Middle frontal gyrus (tissue), 1 donor: ENCODE measurements at regions not wholly inside any gene's neighbourhood (a gene's known extent, or its start where the extent isn't known, plus 50 kb on each side); places are given as distances from the start of the nearest gene placed in this dataset.
"Not testable (repeated sequence)": the region's sequence is repeated elsewhere in the genome, so short reads cannot be mapped to it uniquely, and the experiment has no call there.

Source experiments
- DNase-seq: peaks from one replicate; pipeline ENCODE4 v3.0.0-alpha.2; 2015; ENCODE audit warnings: low spot score; ENCODE audit errors: extremely low spot score

DNA sequence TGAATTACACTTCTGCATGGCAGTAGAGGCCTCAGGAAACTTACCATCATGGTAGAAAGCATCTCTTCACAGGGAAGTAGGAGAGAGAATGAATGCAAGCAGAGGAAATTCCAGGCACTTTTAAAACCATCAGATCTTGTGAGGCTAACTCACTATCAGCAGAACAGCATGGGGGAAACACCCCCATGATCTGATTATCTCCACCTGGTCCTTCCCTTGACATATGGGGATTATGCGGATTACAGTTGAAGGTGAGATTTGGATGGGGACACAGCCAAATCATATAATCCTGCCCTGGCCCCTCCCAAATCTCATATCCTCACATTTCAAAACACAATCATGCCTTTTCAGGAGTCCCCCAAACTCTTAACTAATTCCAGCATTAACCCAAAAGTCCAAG lies 691.1 kb downstream of the SI start:
- no peak for DNase-seq

- DNase-seq = no peak
These were observed 698.1 kb downstream of the SI start for GRCh38 chr3:164380156-164380555.

GRCh38 chr3:164377466-164377865 lies 700.8 kb downstream of the SI start:
- no peak for DNase-seq

DNA sequence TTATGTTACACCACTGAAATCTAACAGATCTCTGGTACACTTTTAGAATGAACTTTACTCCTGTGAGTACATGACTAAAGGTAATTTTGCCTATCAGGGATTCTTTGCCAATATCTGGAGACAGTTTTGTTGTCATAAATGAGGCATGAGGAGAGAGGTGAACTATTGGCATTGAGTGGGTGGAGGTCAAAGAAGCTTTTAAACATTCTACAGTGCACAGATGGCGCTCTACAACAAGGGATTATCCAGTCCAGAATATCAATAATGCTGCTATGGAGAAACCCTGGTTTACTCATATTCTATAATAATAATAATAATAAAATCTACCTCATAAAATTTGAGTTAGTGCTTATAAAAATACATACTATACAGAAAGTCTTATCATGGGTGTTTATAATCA lies 702.3 kb downstream of the SI start:
- DNase-seq = no peak

DNA sequence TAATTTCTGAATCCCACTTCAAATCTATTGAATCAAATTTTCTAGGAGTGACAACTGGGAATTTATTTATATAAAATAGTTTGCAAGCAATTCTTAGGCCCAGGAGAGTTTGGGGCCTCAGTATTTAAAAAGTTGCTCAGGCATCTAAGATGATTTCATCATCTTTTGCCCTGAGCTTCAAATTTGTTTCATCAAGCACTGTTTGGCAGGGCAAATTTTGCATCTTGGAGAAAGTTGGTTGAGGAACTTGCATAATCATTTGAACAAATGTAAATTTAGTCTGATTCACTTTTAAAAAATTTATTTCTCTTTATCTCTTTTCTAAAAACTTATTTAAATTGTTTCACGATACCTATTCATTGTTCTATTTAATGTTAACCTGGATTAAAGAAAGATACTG lies 702.8 kb downstream of the SI start:
- DNase-seq = no peak

DNA sequence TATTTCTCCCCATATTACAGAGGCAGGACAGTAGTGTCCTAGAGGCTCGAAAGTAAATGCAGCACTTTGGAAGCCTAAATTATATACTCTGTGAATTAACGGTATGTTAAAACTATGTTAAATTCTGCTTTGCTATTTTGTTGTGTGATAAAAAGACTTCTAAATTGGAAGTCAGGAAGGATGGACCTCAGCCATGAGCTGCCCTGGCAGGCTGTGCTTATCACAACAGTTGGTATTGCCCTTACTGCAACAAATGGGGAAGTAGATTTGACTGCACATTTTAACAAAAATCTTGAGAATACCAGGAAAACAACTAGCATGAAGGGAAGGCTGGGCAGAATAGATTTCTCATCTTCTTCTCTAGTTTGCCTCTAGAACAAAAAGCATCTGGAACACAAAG lies 706.6 kb downstream of the SI start:
- no peak for DNase-seq

GRCh38 chr3:164370970-164371369 lies 707.3 kb downstream of the SI start:
- no peak for DNase-seq

DNA sequence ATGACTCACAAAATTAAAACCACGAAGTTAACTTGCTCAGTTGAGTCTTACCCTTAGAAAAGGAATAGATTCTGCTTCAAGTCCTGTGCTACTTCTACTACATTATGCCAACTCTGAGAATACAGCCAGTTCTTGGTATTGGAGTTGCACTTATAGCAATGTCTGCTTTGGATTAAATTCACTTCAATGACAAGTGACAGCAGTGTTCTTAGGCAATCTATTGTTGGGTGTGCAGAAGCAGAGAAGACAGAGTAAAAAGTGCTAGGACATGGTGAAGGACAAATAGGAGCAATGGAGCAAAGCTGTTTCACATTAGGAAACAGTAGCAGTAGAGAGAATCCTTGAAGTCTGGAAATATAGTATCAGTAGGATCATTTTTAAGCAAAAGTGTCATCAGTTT lies 713.1 kb downstream of the SI start:
- no peak for DNase-seq

GRCh38 chr3:164364111-164364510 lies 714.2 kb downstream of the SI start:
- no peak for DNase-seq

DNA sequence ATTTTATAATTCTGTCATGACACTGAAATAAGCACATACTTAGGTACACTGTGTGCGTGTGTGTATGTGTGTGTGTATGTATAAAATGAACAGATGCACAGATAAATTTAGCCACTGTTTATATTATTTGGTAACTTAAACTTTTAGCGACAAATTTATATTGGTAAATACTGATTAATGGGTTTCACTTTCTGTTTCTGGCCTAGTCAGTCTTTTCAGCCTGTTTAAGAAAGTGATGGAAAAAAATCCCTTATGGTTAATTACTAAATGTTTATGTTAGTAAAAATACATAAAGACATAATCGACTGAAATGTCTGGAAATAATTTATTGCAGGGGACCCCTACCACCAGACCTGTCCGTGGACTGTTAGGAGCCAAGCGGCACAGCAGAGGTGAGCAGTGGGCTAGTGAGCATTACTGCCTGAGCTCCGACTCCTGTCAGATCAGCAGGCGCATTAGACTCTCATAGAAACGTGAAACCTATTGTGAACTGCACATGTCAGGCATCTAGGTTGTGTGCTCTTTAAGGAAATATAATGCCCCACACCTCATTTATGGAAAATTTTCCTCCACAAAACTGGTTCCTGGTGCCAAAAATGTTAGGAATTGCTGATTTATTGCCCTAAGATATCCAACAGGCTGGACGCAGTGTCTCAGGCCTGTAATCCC lies 717.4 kb downstream of the SI start:
- DNase-seq = no peak

DNA sequence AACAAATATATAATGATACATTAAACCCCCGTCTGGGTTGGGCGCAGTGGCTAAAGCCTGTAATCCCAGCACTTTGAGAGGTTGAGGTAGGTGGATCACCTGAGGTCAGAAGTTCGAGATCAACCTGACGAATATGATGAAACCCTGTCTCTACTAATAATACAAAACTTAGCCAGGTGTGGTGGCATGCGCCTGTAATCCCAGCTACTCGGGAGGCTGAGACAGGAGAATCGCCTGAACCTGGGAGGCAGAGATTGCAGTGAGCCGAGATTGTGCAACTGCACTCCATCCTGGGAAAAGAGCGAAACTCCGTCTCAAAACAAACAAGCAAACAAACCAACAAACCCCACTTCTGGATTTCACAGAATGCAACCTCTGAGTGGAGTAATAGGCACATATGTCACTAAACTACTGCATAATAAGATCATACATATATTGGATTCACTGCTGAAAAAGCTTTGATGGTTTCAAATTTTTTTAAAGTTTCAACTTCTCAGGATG lies 718.2 kb downstream of the SI start:
- no peak for DNase-seq

- no peak for DNase-seq
These were observed 725.3 kb downstream of the SI start for GRCh38 chr3:164352991-164353390.

GRCh38 chr3:164351131-164351530 lies 727.2 kb downstream of the SI start:
- no peak for DNase-seq

DNA sequence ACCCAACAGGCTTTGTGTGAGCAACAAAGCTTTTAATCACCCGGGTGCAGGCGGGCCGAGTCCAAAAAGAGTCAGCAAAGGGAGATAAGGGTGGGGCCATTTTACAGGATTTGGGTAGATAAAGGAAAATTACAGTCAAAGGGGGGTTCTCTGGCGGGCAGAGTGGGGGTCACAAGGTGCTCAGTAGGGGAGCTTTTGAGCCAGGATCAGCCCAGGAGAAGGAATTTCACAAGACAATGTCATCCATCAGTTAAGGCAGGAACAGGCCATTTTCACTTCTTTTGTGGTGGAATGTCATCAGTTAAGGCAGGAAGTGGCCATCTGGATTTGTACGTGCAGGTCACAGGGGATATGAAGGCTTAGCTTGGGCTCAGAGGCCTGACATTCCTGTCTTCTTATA lies 736.1 kb downstream of the SI start:
- DNase-seq = not testable (repeated sequence)

- no peak for DNase-seq
These were observed 737.2 kb downstream of the SI start for GRCh38 chr3:164341086-164341485.

DNA sequence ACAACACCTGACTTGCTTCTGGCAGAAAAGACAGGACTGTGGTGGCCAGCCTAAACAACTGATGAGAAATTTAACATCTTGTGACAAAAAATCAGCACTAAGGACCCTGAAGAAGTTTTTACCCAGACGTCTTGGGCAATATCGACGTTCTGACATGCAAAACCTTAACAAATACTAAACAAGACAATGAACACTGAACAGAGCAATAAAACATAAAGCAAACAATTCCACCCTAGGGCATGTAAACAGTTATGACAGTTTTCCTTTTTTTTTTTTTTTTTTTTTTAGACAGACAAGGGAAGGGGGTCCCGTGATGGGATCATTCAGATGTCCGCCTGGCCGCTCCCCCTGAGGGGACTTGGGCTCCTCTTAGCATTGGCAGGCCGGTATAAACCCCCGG lies 738.0 kb downstream of the SI start:
- DNase-seq = no peak

DNA sequence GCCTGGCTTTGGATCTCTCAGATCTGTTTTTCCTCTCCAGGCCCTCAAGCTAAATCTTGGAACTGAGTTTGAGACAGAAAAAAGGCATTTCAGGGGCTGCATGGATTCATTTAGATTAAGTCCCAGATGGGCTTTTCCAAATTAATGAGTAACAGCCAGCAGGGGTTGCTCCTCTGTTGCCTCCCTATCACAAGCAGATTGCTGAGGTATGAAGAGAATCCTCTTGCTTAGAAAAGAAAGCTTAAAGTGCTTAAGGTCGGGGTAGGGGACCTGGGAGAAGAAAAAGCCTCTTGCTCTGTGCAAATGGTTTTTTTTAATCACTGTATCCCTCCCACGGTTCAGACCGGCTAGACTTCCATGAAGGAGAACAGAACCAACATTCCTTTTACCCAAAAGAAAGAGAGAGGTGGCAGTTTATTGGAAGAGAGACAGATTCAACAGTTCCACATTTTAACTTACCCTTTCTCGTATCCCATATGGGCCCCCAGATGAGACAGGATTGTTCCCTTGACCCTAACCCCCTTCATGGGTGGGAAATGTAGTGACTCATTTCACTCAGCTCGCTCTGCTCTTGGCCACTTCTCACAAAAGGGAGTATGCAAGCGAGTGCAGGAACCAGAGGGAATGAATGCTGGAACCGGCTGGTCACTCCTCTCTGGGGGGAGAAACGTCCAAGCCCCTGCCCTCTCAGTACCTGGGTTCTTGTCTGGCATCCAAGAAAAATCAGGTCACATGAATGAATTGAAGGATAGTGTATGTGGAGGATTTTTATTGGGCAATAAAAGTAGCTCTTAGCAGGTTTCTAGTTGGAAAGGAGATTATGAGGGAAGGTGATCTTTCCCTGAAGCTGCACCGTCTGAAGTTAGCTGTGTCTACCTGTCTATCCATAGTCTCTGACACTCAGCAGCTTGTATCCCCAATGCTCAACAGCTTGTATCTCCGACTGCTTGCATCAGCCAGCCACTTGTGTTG lies 745.2 kb downstream of the SI start:
- DNase-seq = no peak

DNA sequence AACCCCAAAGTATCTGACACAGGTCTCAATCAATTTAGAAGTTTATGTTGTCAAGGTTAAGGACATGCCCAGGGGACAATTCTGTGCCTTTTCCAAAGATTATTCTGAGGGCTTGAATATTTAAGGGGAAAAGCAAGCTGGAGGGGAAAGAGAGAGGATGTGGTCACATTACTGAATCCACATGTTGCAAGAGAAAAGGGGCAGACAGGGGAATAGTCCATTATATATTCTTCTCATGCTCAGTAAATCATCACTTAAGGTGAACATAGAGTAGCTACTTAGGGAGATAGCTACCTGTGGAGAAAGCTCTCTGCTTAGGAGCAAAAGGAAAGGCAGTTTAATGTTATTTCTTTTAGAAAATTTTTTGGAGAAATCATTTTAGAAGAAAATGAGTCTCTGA lies 751.6 kb downstream of the SI start:
- no peak for DNase-seq

DNA sequence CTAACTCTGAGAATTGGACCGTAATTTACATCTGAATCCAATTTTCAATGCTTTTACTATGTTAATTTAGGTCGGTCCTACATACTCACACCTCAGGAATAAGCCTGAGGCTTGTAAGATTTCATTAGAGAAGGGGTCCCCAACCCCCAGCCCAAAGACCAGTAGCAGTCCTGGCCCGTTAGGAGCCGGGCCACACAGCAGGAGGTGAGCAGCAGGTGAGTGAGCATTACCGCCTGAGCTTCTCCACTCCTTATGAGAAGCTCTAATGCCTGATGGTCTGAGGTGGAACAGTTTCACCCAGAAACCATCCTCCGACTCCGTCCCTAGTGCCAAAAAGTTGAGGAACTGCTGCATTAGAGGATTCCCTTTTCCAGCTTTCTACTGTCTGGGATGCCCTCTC lies 757.3 kb downstream of the SI start:
- DNase-seq = no peak

DNA sequence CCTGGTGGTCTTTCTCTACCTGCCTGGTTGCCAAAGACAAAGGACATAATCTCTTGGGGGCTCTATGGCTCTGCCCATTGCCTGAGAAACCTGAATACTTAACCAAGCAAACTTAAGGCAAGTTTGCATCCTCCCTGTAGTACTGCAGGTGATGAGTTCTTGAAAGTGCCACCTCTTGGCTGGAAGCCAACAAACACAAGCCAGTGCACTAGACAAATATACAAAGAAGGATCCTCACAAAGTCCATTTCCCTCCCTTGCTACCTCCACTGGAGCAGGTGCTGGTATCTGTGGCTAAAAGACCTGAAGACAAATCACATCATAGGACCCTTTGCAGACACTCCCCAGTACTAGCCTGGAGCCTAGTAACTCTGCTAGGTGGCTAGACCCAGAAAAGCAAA lies 772.3 kb downstream of the SI start:
- DNase-seq = no peak

GRCh38 chr3:164303894-164304293 lies 774.4 kb downstream of the SI start:
- no peak for DNase-seq

GRCh38 chr3:164302622-164303021 lies 775.7 kb downstream of the SI start:
- no peak for DNase-seq

GRCh38 chr3:164291486-164291885 lies 786.8 kb downstream of the SI start:
- DNase-seq = not testable (repeated sequence)
